Lung (tissue), 11 donors: ENCODE measurements at regions not wholly inside any gene's neighbourhood (a gene's known extent, or its start where the extent isn't known, plus 50 kb on each side); places are given as distances from the start of the nearest gene placed in this dataset.

Experiments
- ATAC-seq: fragments of 200-7000 bp; cut with Tn5 transposase; one replicate; pipeline ENCODE4 v1.9.1; 2020; ENCODE audit warnings: moderate number of reproducible peaks; ENCODE audit not compliant: insufficient read depth, low FRiP score
- DNase-seq, 3 donors: peaks; one replicate each; pipeline ENCODE4 v3.0.0-alpha.2; 2013 to 2017
- H3K27ac ChIP-seq, 2 donors: one replicate each; pipeline ENCODE4 v1.5.1; 2013; ENCODE audit warnings: mild to moderate bottlenecking in 2 of 2, moderate library complexity in 2 of 2, control low read depth in 1 of 2, inconsistent platforms in 1 of 2, low read depth in 1 of 2, low read length in 1 of 2
- H3K27me3 ChIP-seq, 3 donors: one replicate each; pipeline ENCODE4 v1.5.1; 2013; ENCODE audit warnings: low read length in 2 of 3; ENCODE audit not compliant: control insufficient read depth in 3 of 3, insufficient read depth in 3 of 3
- H3K36me3 ChIP-seq, 4 donors: one replicate each; pipeline ENCODE4 v1.5.1; 2013; ENCODE audit warnings: low read length in 4 of 4, mild to moderate bottlenecking in 1 of 4, moderate library complexity in 1 of 4; ENCODE audit not compliant: control insufficient read depth in 4 of 4, insufficient read depth in 4 of 4
- H3K4me1 ChIP-seq, 5 donors: one replicate each; pipeline ENCODE4 v1.5.1; 2013; ENCODE audit warnings: low read length in 5 of 5, mild to moderate bottlenecking in 2 of 5, moderate library complexity in 1 of 5; ENCODE audit not compliant: control insufficient read depth in 5 of 5, insufficient read depth in 5 of 5
- H3K4me3 ChIP-seq: one replicate; pipeline ENCODE4 v1.5.1; 2013; ENCODE audit warnings: mild to moderate bottlenecking, control low read depth, moderate library complexity
- H3K9ac ChIP-seq, 2 donors: one replicate each; pipeline ENCODE4 v1.5.1; 2013; ENCODE audit warnings: low read length in 2 of 2, control low read depth in 1 of 2; ENCODE audit not compliant: insufficient read depth in 1 of 2
- H3K9me3 ChIP-seq, 4 donors: one replicate each; pipeline ENCODE4 v1.5.1; 2013; ENCODE audit warnings: low read length in 3 of 4, mild to moderate bottlenecking in 1 of 4, moderate library complexity in 1 of 4; ENCODE audit not compliant: control insufficient read depth in 4 of 4, insufficient read depth in 3 of 4
- CTCF ChIP-seq: IDR thresholded peaks from 2 replicates; pipeline ENCODE4 v1.5.1; 2012; ENCODE audit warnings: mild to moderate bottlenecking; ENCODE audit errors: control extremely low read depth, extremely low read depth
- WGBS, 2 donors: extraction: QIAGEN DNeasy Blood & Tissue Kit; methylation state at CpG; one replicate each; pipeline ENCODE4 v1.1.7; 2013; 5-methylcytosine and 5-hydroxymethylcytosine counted together
- donor health status: control.
- donor health status: control.
- donor health status: Bipolar disorder and iron deficiency.
- donor health status: healthy.
- donor health status: DM: yes; HTN: yes; CAD: no.

- DNase-seq (no peak), ATAC-seq (no peak)
- peaks cover 0 to 4% (median 0%) of the 10 kb centered on the region in 5 donors for H3K4me1 ChIP-seq
- H3K36me3 ChIP-seq, result no peaks in the 10 kb centered on the region
- no peak for TF ChIP-seq CTCF
- H3K27ac ChIP-seq, result no peak overlapping the region
- no peaks in the 10 kb centered on the region for H3K27me3 ChIP-seq
- no peak overlapping the region for H3K4me3 ChIP-seq
- peaks cover 0 to 2% (median 0%) of the 10 kb centered on the region in 4 donors for H3K9me3 ChIP-seq
- WGBS, 2 donors, result 96 to 98% methylated on average over 1 of the region's 1 CpG
- H3K9ac ChIP-seq, result no peak overlapping the region
Observed at GRCh38 chr13:99063952-99064351, 86.1 kb upstream of the DOCK9 start.

- DNase-seq, result no peak
- H3K9me3 ChIP-seq, result peaks cover 0 to 2% (median 0%) of the 10 kb centered on the region in 4 donors
- H3K36me3 ChIP-seq, result no peaks in the 10 kb centered on the region
- H3K27me3 ChIP-seq, result no peaks in the 10 kb centered on the region
- no peak overlapping the region for H3K27ac ChIP-seq
- no peak for TF ChIP-seq CTCF
- 95% methylated on average over 5 of the region's 5 CpGs for WGBS, 2 donors
- no peak overlapping the region for H3K9ac ChIP-seq
- peaks cover 0 to 4% (median 0%) of the 10 kb centered on the region in 5 donors for H3K4me1 ChIP-seq
- ATAC-seq, result no peak
- no peak overlapping the region for H3K4me3 ChIP-seq
Observed at GRCh38 chr13:99064624-99065234, 86.9 kb upstream of the DOCK9 start.

- Histone ChIP-seq H3K27me3 (no peaks in the 10 kb centered on the region), H3K4me1 (peaks cover 0 to 4% (median 0%) of the 10 kb centered on the region in 5 donors), H3K27ac (no peak overlapping the region), H3K4me3 (no peak overlapping the region), H3K36me3 (no peaks in the 10 kb centered on the region), H3K9me3 (peaks cover 0 to 2% (median 0%) of the 10 kb centered on the region in 4 donors), H3K9ac (no peak overlapping the region)
- DNase-seq (no peak), ATAC-seq (no peak)
- 84 to 90% methylated on average over 7 of the region's 7 CpGs for WGBS, 2 donors
- no peak for TF ChIP-seq CTCF
Observed at GRCh38 chr13:99065235-99066015, 87.6 kb upstream of the DOCK9 start.
